Common myeloid progenitor, CD34-positive (primary cell): ENCODE measurements at regions not wholly inside any gene's neighbourhood (a gene's known extent, or its start where the extent isn't known, plus 50 kb on each side); places are given as distances from the start of the nearest gene placed in this dataset.
"Not testable (repeated sequence)": the region's sequence is repeated elsewhere in the genome, so short reads cannot be mapped to it uniquely, and the experiment has no call there.

Source experiments
- CTCF ChIA-PET: fragments of 350-600 bp; sonication (Branson Sonifier 250); formaldehyde crosslinking; loops from one replicate; lab custom pipeline; 2021; ENCODE audit warnings: antibody characterized with exemption; lab: Charles Lee
- POLR2A ChIA-PET: fragments of 350-600 bp; sonication (Branson Sonifier 250); formaldehyde crosslinking; loops from one replicate; lab custom pipeline; 2021; ENCODE audit warnings: antibody characterized with exemption; lab: Charles Lee
- DNase-seq, 3 donors: peaks; one replicate each; pipeline versions ENCODE4 v3.0.0 to v3.0.0-alpha.2; 2013
- H3K27ac ChIP-seq, 2 experiments: 1 replicate in 1 of 2; 2 replicates in 1 of 2; pipeline ENCODE4 v1.7.0; 2013; ENCODE audit warnings: inconsistent platforms in 2 of 2, low read length in 2 of 2, mild to moderate bottlenecking in 2 of 2, low read depth in 1 of 2, moderate library complexity in 1 of 2; ENCODE audit not compliant: severe bottlenecking in 2 of 2, insufficient read depth in 1 of 2, poor library complexity in 1 of 2
- H3K27me3 ChIP-seq, 5 experiments: replicated peaks in 2 of 5; 1 replicate in 3 of 5; 2 replicates in 2 of 5; pipeline versions ENCODE4 v1.6.1 to v1.7.0; 2013; ENCODE audit warnings: low read length in 4 of 5, mild to moderate bottlenecking in 2 of 5, moderate library complexity in 2 of 5, inconsistent platforms in 1 of 5; ENCODE audit not compliant: insufficient read depth in 5 of 5, control insufficient read depth in 4 of 5
- H3K36me3 ChIP-seq, 4 experiments: 1 replicate in 2 of 4; 2 replicates in 2 of 4; pipeline versions ENCODE4 v1.6.1 to v1.7.0; 2013; ENCODE audit warnings: low read length in 3 of 4, control low read depth in 1 of 4, mild to moderate bottlenecking in 1 of 4; ENCODE audit not compliant: control insufficient read depth in 4 of 4, insufficient read depth in 4 of 4
- H3K4me1 ChIP-seq, 4 experiments: 1 replicate in 3 of 4; 2 replicates in 1 of 4; pipeline versions ENCODE4 v1.6.1 to v1.7.1; 2013; ENCODE audit warnings: low read length in 3 of 4, mild to moderate bottlenecking in 3 of 4, control low read depth in 1 of 4, inconsistent platforms in 1 of 4, moderate library complexity in 1 of 4; ENCODE audit not compliant: control insufficient read depth in 4 of 4, insufficient read depth in 4 of 4; ENCODE audit errors: control extremely low read depth in 1 of 4
- H3K4me3 ChIP-seq, 7 experiments: 1 replicate in 4 of 7; 2 replicates in 3 of 7; pipeline versions ENCODE4 v1.5.1 to v1.7.0; 2013; ENCODE audit warnings: mild to moderate bottlenecking in 7 of 7, low read length in 6 of 7, moderate library complexity in 6 of 7, inconsistent platforms in 2 of 7, low read depth in 2 of 7, control low read depth in 1 of 7; ENCODE audit not compliant: insufficient read depth in 4 of 7, control insufficient read depth in 1 of 7; ENCODE audit errors: extremely low read depth in 1 of 7
- H3K9me3 ChIP-seq, 5 experiments: 1 replicate in 4 of 5; 2 replicates in 1 of 5; pipeline versions ENCODE4 v1.6.1 to v1.7.1; 2013; ENCODE audit warnings: low read length in 4 of 5, mild to moderate bottlenecking in 2 of 5, inconsistent platforms in 1 of 5, low read depth in 1 of 5, moderate library complexity in 1 of 5; ENCODE audit not compliant: control insufficient read depth in 4 of 5, insufficient read depth in 2 of 5; ENCODE audit errors: control extremely low read depth in 1 of 5
- WGBS: methylation state at CpG from one replicate; pipeline ENCODE4 v1.1.5; 2013; ENCODE audit not compliant: insufficient coverage; 5-methylcytosine and 5-hydroxymethylcytosine counted together

DNA sequence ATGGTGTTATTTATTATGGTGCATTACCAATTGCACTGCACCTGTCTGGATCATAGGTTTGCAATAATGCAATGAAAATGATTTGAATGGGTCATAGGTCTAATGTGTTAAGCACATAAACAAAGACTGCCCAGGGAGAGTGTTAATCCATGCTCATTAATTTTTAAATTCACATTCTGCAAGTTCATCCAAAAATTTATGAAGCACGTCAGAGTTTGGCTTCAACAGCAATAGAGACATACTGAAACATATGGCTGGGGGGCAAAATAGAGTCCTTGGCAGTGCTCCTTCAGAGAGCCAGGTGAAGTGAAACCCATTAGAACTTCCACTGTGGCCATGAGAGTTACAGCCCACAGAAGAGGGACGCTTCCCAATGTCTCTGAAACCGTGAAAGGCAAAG is 441.1 kb downstream of the POM121L12 start:
- ChIA-PET CTCF (no interaction called here), POLR2A (no interaction called here)
- DNase-seq: no peak
- H3K9me3 ChIP-seq: no peaks in the 10 kb centered on the region
- no peaks in the 10 kb centered on the region for H3K36me3 ChIP-seq
- WGBS: 100% methylated on average over 1 of the region's 3 CpGs
- no peak overlapping the region for H3K27ac ChIP-seq
- no peaks in the 10 kb centered on the region for H3K4me1 ChIP-seq
- H3K27me3 ChIP-seq: no peaks in the 10 kb centered on the region
- H3K4me3 ChIP-seq: no peak overlapping the region

DNA sequence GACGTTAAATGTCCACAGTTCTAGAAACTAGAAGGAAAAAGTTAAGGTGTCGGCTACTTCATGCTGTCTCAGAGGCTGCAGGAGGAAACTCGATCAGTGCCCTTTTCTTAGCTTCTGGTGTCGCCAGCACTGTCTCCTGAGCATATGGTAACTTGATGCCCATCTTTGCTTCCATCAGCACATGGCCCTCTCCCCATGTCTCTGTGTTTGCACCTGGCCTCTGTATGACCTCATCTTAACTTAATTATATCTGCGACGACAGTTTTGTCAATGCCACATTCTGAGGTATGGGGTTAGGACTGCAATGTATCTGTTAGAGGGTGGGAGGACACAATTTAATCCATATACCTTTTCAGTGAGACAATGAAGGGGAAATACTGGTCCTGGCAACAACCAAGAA is 449.9 kb downstream of the POM121L12 start:
- no peaks in the 10 kb centered on the region for H3K27me3 ChIP-seq
- no peaks in the 10 kb centered on the region for H3K4me1 ChIP-seq
- CTCF ChIA-PET: no interaction called here
- H3K4me3 ChIP-seq: no peak overlapping the region
- no peaks in the 10 kb centered on the region for H3K36me3 ChIP-seq
- 85% methylated on average over 4 of the region's 6 CpGs for WGBS
- H3K9me3 ChIP-seq: no peaks in the 10 kb centered on the region
- DNase-seq: no peak
- POLR2A ChIA-PET: no interaction called here
- H3K27ac ChIP-seq: no peak overlapping the region

DNA sequence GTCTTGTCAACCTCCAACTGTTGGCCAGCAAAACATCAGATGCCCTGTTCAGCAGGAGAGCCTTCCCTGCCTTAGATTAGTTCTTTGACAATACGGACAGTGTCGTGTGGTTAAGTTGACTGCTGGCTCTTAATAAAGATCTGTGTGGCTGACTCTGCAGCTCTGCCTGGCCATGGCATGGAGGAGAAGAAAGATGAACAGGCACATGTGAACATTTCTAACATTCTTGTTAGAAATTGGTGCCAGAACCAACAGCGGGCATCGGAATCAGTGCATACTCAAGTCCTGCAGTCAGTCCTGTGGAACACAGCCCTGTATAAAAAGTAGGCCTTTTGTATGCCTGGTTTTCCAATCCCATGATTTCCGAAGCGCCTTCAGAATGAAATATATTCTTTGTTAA is 455.6 kb downstream of the POM121L12 start:
- Histone ChIP-seq H3K36me3 (no peaks in the 10 kb centered on the region), H3K27ac (no peak overlapping the region), H3K4me3 (no peak overlapping the region), H3K4me1 (no peaks in the 10 kb centered on the region), H3K27me3 (no peaks in the 10 kb centered on the region), H3K9me3 (no peaks in the 10 kb centered on the region)
- ChIA-PET POLR2A (no interaction called here), CTCF (no interaction called here)
- DNase-seq: no peak
- 100% methylated on average over 4 of the region's 6 CpGs for WGBS

- H3K9me3 ChIP-seq, CTCF ChIA-PET, H3K4me3 ChIP-seq, H3K36me3 ChIP-seq, H3K27me3 ChIP-seq, H3K27ac ChIP-seq, POLR2A ChIA-PET, H3K4me1 ChIP-seq, DNase-seq: not testable (repeated sequence)
- WGBS: 98% methylated on average over 18 of the region's 20 CpGs
Observed at GRCh38 chr7:53495181-53495580, 459.7 kb downstream of the POM121L12 start.

DNA sequence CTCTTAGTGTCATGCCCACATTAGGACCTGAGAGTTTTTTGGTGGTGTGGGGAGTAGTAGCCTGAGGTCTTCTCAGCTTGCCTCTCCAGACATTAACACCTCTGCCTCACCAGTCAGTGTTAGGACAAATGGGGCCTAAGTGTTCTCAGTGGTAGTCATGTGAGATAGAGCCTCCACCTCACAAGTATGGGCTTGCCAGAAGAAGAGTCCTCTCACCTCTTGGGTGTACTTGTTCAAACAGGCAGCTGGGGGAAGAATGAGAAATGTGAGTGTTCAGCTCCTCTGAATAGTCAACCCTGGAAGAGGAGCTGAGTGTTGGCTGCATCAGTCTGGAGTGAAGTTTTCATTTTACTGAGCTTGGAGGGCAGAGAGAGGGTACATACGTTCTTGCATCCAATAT is 464.6 kb downstream of the POM121L12 start:
- CTCF ChIA-PET: no interaction called here
- no peak for DNase-seq

DNA sequence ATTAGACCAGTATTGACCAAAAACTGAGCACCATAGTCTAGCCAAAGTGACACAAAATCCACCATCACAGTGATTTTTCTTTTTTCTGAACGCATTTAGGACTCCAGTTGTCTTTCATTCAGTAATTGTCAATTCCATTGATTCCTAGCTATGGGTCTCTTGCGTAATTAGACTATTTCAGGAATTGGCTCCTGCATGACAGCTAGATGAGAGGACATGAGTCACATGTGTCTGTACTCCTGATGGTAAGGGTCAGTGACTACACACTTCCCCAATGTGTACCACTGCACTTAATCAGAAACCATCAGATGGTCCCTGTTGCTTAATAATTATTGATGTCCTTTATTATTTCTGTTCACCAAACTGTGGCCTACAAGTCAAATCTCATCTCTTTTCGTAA is 469.5 kb downstream of the POM121L12 start:
- Histone ChIP-seq H3K9me3 (no peaks in the 10 kb centered on the region), H3K36me3 (no peaks in the 10 kb centered on the region), H3K4me1 (no peaks in the 10 kb centered on the region), H3K27me3 (no peaks in the 10 kb centered on the region), H3K27ac (no peak overlapping the region), H3K4me3 (no peak overlapping the region)
- ChIA-PET POLR2A (no interaction called here), CTCF (no interaction called here)
- 90% methylated on average over 2 of the region's 3 CpGs for WGBS
- no peak for DNase-seq

More for the DNA sequence above, 464.6 kb downstream of the POM121L12 start:
- POLR2A ChIA-PET: no interaction called here
- Histone ChIP-seq H3K4me3 (no peak overlapping the region), H3K9me3 (no peaks in the 10 kb centered on the region), H3K27me3 (no peaks in the 10 kb centered on the region), H3K4me1 (no peaks in the 10 kb centered on the region), H3K27ac (no peak overlapping the region), H3K36me3 (no peaks in the 10 kb centered on the region)
- WGBS: 100% methylated on average over 1 of the region's 1 CpG

DNA sequence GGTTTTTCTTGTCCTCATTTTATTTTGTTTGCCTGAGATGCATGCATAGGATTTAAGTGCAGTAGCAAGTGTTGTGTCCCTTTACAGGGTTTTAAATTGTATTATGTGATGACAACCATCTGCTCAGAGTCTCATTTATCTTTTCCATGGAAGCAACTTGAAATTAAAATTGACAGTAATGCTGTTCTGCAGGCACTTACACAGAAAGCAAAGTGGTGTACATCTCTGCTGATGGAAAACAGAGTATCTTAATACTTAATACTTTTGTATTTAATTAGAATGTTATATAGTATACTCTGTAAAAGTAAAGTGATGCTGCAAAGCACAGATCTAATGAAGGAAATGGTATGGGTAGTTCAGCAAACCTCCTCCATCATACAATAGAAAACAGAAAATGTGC is 482.9 kb downstream of the POM121L12 start:
- Histone ChIP-seq H3K9me3 (peaks cover 0 to 1% (median 0%) of the 10 kb centered on the region in 5 experiments), H3K4me3 (no peak overlapping the region), H3K4me1 (no peaks in the 10 kb centered on the region), H3K36me3 (no peaks in the 10 kb centered on the region), H3K27me3 (no peaks in the 10 kb centered on the region), H3K27ac (no peak overlapping the region)
- ChIA-PET CTCF (no interaction called here), POLR2A (no interaction called here)
- DNase-seq: no peak
